ENCODE measurements at regions not wholly inside any gene's neighbourhood (a gene's known extent, or its start where the extent isn't known, plus 50 kb on each side); places are given as distances from the start of the nearest gene placed in this dataset.

DNA sequence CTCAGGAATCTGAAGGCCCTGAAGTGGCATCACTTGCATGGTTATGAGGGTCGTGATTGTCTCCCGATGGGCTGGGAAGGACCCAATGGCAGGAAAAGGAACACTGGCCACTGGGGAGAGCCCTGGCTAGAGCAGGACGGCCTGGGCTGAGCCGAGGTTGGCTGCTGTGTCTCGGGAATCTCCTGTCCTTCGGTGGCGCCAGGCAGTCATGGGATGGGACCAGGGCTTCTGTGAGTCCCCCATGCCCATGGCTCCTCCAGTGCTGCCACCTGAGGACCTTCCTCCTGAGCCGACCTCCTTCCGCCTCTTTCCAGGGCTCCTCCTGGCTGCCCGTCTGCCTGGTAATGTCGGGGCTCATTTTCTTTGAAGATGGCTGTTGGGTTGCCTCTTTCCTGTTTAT is 1394.0 kb downstream of the BRD1 start:
- no peaks in the 10 kb centered on the region for H3K9me3 Mint-ChIP-seq
- CTCF ChIA-PET, result no interaction called here
- H3K27me3 Mint-ChIP-seq (ENCODE audit: low read depth), result no peaks in the 10 kb centered on the region
- H3K4me1 Mint-ChIP-seq (ENCODE audit: low read depth), result no peaks in the 10 kb centered on the region
- no peak overlapping the region for H3K27ac Mint-ChIP-seq
- no peaks in the 10 kb centered on the region for H3K36me3 Mint-ChIP-seq (ENCODE audit: low read depth)
- no peak for DNase-seq
- H3K4me3 Mint-ChIP-seq, result no peak overlapping the region
- intact Hi-C loops (cut with micrococcal nuclease), result no loop called here

DNA sequence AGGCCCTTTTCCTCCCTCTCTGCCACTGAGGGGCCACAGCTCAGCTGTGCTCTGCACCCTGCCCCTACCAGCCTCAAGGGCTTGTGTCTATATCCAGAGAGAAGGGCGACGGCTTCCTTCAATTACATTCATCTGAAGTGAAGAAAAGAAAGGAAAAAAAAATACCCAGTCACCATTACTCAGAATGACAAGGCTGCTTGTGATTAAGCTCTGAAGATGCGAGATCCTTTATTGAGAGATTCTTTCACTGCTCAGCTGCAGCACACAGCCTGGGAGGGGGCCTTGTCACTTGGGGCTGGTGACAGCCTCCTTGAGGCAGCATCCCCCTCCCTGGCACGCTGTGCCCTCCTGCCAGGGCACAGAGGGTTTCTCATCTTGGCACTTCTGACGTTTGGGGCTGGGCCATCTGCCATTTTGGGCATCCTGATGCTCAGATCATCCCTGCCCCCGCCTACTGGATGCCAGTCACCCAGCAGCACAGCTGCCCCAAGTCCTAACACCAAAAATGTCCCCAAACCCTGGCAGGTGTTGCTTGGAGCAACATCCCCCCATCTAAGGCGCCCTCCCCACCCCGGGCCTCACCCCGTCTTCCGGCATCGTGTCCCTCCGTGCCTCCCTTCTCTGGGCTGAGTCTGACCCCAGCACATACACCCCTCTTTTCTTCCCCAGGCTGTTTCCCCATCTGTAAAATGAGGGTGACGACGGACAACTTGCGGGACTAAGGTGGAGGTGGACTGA is 1394.7 kb downstream of the BRD1 start:
- no peak overlapping the region for H3K4me3 Mint-ChIP-seq
- no peak for DNase-seq
- no peaks in the 10 kb centered on the region for H3K27me3 Mint-ChIP-seq (ENCODE audit: low read depth)
- no peaks in the 10 kb centered on the region for H3K4me1 Mint-ChIP-seq (ENCODE audit: low read depth)
- H3K36me3 Mint-ChIP-seq (ENCODE audit: low read depth), result no peaks in the 10 kb centered on the region
- intact Hi-C loops (cut with micrococcal nuclease), result no loop called here
- H3K27ac Mint-ChIP-seq, result no peak overlapping the region
- CTCF ChIA-PET, result no interaction called here
- H3K9me3 Mint-ChIP-seq, result no peaks in the 10 kb centered on the region

DNA sequence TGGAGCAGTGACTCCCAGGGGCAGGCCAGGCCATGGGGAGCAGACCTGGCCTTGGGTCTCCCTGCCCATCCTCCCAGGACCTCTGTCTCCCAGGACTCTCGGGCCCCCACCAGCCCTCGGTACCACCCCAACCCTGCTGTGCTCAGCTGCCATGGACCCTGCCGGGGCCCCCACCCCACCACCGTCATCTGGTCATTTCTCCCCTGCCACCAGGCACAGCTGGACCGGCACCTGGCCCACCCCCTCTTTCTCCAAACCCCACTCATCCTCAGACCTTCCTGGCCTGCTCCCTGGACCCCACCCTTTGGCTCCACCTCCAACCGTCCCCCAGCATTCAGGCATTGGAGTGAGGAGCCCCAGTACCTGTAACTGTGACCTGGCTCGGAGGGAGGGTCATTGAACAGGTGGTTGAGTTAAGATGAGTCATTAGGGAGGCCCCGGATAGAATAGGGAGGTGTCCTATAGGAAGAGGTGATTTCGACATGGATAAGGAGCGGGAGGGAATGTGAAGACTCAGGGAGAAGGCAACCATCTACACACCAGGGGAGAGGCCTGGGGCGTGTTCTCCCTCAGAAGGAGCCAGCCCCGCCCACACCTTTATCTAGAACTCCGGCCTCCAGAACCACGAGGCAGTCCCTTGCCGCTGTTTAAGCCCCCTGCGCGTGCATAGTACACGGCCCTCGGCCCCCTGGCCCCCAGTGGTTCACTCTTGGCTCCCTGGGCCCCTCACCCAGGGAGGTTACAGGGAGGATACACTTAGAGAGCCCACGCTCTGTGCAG is 1395.9 kb downstream of the BRD1 start:
- no peaks in the 10 kb centered on the region for H3K27me3 Mint-ChIP-seq (ENCODE audit: low read depth)
- CTCF ChIA-PET, result no interaction called here
- intact Hi-C loops (cut with micrococcal nuclease), result no loop called here
- no peak overlapping the region for H3K27ac Mint-ChIP-seq
- no peak for DNase-seq
- H3K36me3 Mint-ChIP-seq (ENCODE audit: low read depth), result no peaks in the 10 kb centered on the region
- no peaks in the 10 kb centered on the region for H3K4me1 Mint-ChIP-seq (ENCODE audit: low read depth)
- no peaks in the 10 kb centered on the region for H3K9me3 Mint-ChIP-seq
- H3K4me3 Mint-ChIP-seq, result no peak overlapping the region

DNA sequence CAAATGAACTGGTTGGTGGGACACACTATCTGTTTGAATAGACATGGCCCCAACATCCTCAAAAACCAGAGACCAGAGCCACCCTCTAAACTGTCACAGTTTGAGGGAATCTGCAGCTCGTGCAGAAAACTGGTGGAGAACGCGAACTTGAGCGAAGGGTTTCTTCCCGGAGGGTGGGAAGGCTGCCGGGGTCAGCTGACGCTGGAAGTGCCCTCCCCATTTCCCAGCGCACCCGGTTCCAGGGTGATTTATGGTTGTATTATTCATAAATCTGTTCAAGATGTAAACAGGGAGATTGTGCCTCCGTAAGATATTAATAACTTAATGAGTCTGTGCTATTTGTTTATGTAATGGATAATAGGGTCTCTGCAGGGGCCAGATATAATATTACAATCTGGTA is 1396.7 kb downstream of the BRD1 start:
- intact Hi-C loops (cut with micrococcal nuclease), result no loop called here
- Mint-ChIP-seq H3K4me1 (ENCODE audit: low read depth) (no peaks in the 10 kb centered on the region), H3K27me3 (ENCODE audit: low read depth) (no peaks in the 10 kb centered on the region), H3K27ac (no peak overlapping the region), H3K9me3 (no peaks in the 10 kb centered on the region), H3K4me3 (no peak overlapping the region), H3K36me3 (ENCODE audit: low read depth) (no peaks in the 10 kb centered on the region)
- no peak for DNase-seq
- CTCF ChIA-PET, result no interaction called here

DNA sequence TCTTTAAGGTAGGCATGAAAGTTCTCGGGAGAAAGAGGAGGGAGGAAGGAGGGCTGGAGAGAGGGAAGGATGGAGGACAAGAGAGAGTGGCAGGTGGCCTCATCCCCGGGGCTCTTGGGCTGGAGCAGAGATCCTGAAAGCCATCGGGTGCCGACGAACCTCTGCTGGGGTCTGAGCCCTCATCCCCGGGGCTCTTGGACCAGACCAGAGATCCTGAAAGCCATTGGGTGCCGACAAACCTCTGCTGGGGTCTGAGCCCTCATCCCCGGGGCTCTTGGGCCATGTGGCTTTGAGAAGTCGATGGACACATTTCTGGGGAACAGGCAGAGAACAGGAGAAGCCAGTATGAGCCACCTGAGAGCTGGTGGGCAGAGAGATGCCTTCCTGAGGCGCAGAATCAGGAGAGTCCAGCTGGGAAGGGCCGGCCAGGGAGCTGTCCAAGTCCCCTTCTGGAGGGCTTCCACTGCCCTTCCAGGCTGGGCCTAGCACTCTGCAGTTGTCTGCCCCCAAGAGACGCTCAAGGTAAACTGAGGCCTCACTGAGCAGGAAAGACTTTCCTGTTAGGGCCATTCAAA is 1398.1 kb downstream of the BRD1 start:
- H3K27me3 Mint-ChIP-seq (ENCODE audit: low read depth), result no peaks in the 10 kb centered on the region
- CTCF ChIA-PET, result no interaction called here
- DNase-seq, result no peak
- intact Hi-C loops (cut with micrococcal nuclease), result no loop called here
- no peak overlapping the region for H3K4me3 Mint-ChIP-seq
- no peaks in the 10 kb centered on the region for H3K36me3 Mint-ChIP-seq (ENCODE audit: low read depth)
- no peaks in the 10 kb centered on the region for H3K4me1 Mint-ChIP-seq (ENCODE audit: low read depth)
- H3K9me3 Mint-ChIP-seq, result no peaks in the 10 kb centered on the region
- H3K27ac Mint-ChIP-seq, result no peak overlapping the region

DNA sequence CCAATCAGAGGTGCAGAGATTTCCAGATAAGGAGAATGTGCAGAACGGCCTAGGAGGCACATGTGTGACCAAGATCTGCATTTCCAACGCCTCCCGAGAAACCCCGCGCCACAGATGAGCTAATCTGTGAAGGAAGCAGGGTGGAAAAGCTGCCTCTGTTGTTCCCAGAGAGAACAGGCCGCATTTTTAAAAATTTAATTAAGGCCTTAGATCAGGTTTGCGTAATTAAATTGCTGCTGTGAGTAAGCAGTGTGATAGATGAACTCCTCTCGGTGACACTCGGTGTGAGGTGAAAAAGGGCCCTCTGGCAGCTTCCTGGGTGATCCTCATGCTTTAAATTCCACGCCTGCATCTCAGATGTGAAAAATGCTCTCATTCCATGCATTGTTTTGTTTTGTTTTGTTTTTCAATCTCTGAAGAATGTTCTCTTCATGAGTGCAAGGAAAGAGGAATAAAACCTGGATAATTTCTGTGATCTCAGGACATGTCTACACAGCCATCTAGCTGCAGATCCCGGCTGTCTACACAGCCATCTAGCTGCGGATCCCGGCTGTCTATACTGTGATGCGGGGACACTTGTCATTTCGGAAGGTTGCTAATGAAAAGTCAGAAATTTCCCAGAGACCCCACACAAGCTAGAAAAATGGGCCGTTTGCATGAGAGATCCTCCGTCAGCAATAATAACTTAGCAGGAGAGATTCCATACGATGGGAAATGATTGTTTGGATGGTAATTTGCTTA is 1398.9 kb downstream of the BRD1 start:
- H3K27me3 Mint-ChIP-seq (ENCODE audit: low read depth), result no peaks in the 10 kb centered on the region
- CTCF ChIA-PET, result no interaction called here

DNA sequence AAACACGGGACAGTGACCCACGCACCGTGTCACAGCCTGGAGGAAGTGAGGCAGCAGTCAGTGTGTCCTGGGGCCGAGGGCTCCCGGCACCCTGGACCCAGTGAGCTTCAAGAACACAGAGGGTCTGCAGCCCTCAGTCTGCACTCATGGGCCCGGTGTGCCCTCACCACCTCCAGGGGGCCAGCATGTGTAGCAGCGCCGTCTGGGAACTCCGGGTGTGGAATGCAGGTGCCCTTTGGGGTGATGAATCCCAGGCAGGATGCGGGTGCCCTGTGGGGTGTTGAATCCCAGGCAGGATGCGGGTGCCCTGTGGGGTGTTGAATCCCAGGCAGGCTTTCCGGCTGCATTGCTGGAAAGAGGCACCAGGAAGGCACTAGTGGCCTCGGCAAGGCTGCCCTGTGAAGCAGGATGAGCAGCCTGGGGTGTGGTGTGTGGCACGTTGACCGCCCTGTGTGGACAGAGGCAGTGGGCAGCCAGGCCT is 1399.9 kb downstream of the BRD1 start:
- intact Hi-C loops (cut with micrococcal nuclease), result no loop called here
- Mint-ChIP-seq H3K4me1 (ENCODE audit: low read depth) (no peaks in the 10 kb centered on the region), H3K27ac (no peak overlapping the region), H3K27me3 (ENCODE audit: low read depth) (no peaks in the 10 kb centered on the region), H3K36me3 (ENCODE audit: low read depth) (no peaks in the 10 kb centered on the region), H3K9me3 (no peaks in the 10 kb centered on the region), H3K4me3 (no peak overlapping the region)
- DNase-seq, result no peak
- CTCF ChIA-PET, result no interaction called here

More for the DNA sequence above, 1398.9 kb downstream of the BRD1 start:
- H3K27ac Mint-ChIP-seq, result no peak overlapping the region
- no peak overlapping the region for H3K4me3 Mint-ChIP-seq
- no peak for DNase-seq
- no peaks in the 10 kb centered on the region for H3K4me1 Mint-ChIP-seq (ENCODE audit: low read depth)
- intact Hi-C loops (cut with micrococcal nuclease), result no loop called here
- no peaks in the 10 kb centered on the region for H3K9me3 Mint-ChIP-seq
- H3K36me3 Mint-ChIP-seq (ENCODE audit: low read depth), result no peaks in the 10 kb centered on the region

DNA sequence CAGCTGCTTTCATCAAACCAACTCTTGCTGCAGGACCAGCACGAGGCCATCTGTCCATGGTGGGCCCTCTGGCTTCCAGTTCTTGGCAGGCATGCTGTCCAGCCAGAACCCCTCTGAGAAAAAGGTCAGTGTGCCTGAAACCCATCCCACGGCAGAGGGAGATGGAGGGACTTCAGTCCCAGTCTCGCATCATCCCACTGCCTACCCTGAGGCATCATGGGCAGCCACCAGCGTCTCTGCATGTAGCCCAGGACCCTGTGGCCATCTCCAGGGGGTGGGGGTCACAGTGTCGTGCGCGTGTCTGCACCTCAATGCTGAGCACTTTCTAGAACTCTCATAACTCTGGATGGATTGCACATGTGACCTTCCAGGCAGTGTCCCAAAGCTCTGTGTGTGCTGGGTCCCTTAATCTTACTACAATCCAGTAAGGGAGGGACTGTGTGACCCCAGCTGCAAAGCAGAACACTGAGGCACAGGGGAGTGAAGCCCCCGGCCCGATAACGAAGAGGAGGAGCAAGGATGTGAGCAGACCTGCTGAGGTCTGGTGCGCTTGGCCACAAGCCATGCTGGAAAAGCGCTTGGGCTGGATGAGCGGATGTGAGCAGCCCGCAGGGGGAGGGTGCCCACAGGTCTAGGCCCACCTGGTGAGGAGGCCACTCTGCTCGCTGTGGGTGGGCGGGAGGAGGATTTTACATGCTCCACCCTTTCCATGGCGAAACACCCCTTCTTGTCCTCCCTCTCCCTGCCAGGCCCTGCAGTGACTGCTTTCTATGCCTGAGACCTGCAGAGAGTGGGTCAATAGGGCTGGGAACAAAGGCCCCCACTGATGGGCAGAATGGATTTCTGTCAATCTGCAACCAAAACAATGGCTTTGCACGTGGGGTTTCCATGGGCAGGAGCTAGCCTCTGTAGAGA is 1401.0 kb downstream of the BRD1 start:
- intact Hi-C loops (cut with micrococcal nuclease), result no loop called here

DNA sequence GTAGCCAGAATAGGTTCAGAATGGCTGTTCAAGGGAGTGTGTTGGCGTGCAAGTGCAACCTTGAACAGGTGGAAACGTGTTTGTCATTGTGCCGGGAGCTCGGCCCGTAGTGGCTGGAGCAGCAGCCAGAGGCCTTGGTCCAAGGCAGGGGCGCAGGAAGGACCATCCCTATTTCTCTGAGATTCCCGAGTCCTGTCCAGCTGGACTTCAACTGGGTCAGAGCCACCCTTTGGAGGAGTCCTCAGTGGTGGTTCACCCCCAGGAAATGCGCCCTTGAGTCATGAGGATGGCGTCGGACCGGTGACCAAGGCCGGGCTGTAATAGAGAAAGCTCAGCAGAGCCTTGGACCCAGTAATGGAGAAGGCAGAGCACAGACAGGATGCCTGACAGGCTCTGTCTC is 1402.0 kb downstream of the BRD1 start:
- intact Hi-C loops (cut with micrococcal nuclease), result no loop called here
- Mint-ChIP-seq H3K27ac (no peak overlapping the region), H3K27me3 (ENCODE audit: low read depth) (no peaks in the 10 kb centered on the region), H3K4me3 (no peak overlapping the region), H3K9me3 (no peaks in the 10 kb centered on the region), H3K36me3 (ENCODE audit: low read depth) (no peaks in the 10 kb centered on the region), H3K4me1 (ENCODE audit: low read depth) (no peaks in the 10 kb centered on the region)
- no peak for DNase-seq
- CTCF ChIA-PET, result no interaction called here

More for the DNA sequence above, 1401.0 kb downstream of the BRD1 start:
- Mint-ChIP-seq H3K9me3 (no peaks in the 10 kb centered on the region), H3K36me3 (ENCODE audit: low read depth) (no peaks in the 10 kb centered on the region), H3K4me3 (no peak overlapping the region), H3K27me3 (ENCODE audit: low read depth) (no peaks in the 10 kb centered on the region), H3K4me1 (ENCODE audit: low read depth) (no peaks in the 10 kb centered on the region), H3K27ac (no peak overlapping the region)
- CTCF ChIA-PET, result no interaction called here
- DNase-seq, result no peak

DNA sequence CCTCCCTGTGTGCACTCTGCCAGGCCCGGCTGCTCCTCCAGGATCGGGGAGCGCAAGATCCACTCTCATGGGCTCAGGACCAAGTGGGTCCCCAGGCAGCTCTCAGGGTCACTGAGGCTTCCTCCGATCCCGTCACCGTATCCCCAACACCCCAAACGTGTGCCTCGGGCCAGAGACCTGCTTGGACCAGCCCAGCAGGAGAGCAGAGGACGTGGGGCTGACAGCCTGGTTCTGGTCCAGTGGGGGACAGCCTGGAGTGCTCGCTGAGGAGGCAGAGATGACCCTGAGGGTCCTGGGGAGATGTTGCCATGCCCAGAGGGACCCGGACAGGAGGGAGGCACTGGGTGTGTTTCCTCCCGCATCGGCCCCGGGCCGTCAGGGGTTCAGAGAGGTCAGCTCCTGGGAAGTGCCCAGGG is 1402.6 kb downstream of the BRD1 start:
- no peaks in the 10 kb centered on the region for H3K36me3 Mint-ChIP-seq (ENCODE audit: low read depth)
- CTCF ChIA-PET, result no interaction called here
- intact Hi-C loops (cut with micrococcal nuclease), result no loop called here
- H3K4me1 Mint-ChIP-seq (ENCODE audit: low read depth), result no peaks in the 10 kb centered on the region
- H3K4me3 Mint-ChIP-seq, result no peak overlapping the region
- DNase-seq, result no peak
- peaks cover 2% of the 10 kb centered on the region for H3K27me3 Mint-ChIP-seq (ENCODE audit: low read depth)
- no peak overlapping the region for H3K27ac Mint-ChIP-seq
- H3K9me3 Mint-ChIP-seq, result no peaks in the 10 kb centered on the region

DNA sequence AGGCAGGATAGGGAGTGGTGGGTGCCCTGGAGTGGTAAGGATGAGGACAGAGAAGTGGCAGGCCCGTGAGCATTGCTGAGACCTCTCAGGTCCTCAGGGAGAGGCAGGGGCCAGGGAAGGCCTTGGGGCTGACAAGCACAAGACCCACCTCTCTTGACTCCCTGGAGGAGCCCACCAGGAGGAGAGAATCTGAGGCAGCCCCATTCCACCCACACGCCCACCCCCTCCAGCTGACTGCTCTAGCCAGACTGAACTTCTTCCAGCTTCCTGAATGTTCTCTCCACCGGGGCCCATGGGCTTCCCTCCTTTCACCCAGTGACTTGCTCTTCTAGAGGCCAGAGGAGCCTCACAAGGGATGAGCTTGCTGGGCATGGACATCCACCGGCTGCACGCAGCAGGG is 1403.0 kb downstream of the BRD1 start:
- CTCF ChIA-PET, result no interaction called here
- intact Hi-C loops (cut with micrococcal nuclease), result no loop called here
- Mint-ChIP-seq H3K4me1 (ENCODE audit: low read depth) (no peaks in the 10 kb centered on the region), H3K27me3 (ENCODE audit: low read depth) (peaks cover 3% of the 10 kb centered on the region), H3K9me3 (no peaks in the 10 kb centered on the region), H3K4me3 (no peak overlapping the region), H3K27ac (no peak overlapping the region), H3K36me3 (ENCODE audit: low read depth) (no peaks in the 10 kb centered on the region)
- no peak for DNase-seq

DNA sequence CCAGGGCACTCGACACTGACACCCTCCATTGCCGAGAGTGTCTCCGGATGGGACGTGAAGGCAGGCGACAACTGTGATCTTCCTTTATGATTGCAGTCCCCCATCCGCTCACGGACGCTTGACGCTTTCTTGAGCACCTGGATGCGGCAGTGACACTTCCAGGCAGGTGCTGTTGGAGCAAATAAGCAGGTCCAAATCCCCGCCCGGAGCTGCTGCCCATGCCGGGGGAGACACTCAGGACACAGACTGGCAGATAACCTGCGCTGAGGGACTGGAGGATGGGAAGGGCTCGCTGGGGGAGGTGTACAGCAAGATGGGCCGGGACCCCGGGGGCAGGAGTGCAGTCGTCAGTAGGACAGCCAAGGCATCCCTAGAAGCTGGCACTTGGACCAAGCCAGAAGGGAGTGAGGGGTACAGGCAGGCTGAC is 1403.5 kb downstream of the BRD1 start:
- CTCF ChIA-PET, result no interaction called here
- DNase-seq, result no peak
- no peaks in the 10 kb centered on the region for H3K36me3 Mint-ChIP-seq (ENCODE audit: low read depth)
- intact Hi-C loops (cut with micrococcal nuclease), result no loop called here
- peaks cover 3% of the 10 kb centered on the region for H3K27me3 Mint-ChIP-seq (ENCODE audit: low read depth)
- H3K4me1 Mint-ChIP-seq (ENCODE audit: low read depth), result no peaks in the 10 kb centered on the region
- H3K27ac Mint-ChIP-seq, result no peak overlapping the region
- no peak overlapping the region for H3K4me3 Mint-ChIP-seq
- no peaks in the 10 kb centered on the region for H3K9me3 Mint-ChIP-seq

All from activated naive CD4-positive, alpha-beta T cell treated with anti-CD3 and anti-CD28 coated beads for 36 hours (primary cell).